Activated naive CD4-positive, alpha-beta T cell (primary cell): ENCODE measurements at regions not wholly inside any gene's neighbourhood (a gene's known extent, or its start where the extent isn't known, plus 50 kb on each side); places are given as distances from the start of the nearest gene placed in this dataset.
"Not testable (repeated sequence)": the region's sequence is repeated elsewhere in the genome, so short reads cannot be mapped to it uniquely, and the experiment has no call there.

Source experiments
- DNase-seq, 4 experiments: peaks; one replicate each; lab custom pipeline; 2025; lab: John Stamatoyannopoulos, UW

GRCh38 chr6:28623242-28623641 lies 97.6 kb downstream of the GPX5 start:
- DNase-seq = not testable (repeated sequence)

DNA sequence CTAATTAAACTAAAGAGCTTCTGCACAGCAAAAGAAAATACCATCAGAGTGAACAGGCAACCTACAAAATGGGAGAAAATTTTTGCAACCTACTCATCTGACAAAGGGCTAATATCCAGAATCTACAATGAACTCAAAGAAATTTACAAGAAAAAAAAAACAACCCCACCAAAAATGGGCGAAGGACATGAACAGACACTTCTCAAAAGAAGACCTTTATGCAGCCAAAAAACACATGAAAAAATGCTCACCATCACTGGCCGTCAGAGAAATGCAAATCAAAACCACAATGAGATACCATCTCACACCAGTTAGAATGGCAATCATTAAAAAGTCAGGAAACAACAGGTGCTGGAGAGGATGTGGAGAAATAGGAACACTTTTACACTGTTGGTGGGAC lies 100.7 kb downstream of the GPX5 start:
- not testable (repeated sequence) for DNase-seq

DNA sequence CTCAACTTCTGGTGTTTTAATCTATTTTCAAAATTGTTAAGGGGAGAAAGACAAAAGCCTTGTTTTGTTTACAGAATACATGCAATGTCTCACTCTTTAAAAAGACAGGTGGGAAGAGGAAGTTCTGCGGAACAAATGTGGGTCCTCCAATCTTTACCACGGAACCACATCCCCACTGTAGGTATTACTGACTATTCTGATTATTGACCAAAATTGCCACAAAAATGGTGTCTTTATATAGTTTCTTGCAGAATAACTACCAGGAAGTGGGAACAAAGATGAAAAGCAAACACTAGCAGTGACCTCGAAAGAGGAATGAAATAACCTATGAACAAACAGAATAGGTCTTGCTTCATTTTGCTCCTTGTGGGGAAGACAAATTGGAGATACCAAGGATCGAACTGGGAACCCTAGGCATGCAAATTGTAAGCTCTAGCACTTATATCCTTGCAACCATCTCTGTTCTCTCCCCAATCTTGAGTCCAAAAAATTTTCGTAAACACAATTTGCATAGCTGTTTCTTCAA lies 106.7 kb downstream of the GPX5 start:
- no peak for DNase-seq

GRCh38 chr6:28633445-28634215 lies 107.9 kb downstream of the GPX5 start:
- DNase-seq = no peak

GRCh38 chr6:28634411-28634760 lies 108.7 kb downstream of the GPX5 start:
- no peak for DNase-seq

GRCh38 chr6:28634761-28635546 lies 109.3 kb downstream of the GPX5 start:
- DNase-seq = no peak

DNA sequence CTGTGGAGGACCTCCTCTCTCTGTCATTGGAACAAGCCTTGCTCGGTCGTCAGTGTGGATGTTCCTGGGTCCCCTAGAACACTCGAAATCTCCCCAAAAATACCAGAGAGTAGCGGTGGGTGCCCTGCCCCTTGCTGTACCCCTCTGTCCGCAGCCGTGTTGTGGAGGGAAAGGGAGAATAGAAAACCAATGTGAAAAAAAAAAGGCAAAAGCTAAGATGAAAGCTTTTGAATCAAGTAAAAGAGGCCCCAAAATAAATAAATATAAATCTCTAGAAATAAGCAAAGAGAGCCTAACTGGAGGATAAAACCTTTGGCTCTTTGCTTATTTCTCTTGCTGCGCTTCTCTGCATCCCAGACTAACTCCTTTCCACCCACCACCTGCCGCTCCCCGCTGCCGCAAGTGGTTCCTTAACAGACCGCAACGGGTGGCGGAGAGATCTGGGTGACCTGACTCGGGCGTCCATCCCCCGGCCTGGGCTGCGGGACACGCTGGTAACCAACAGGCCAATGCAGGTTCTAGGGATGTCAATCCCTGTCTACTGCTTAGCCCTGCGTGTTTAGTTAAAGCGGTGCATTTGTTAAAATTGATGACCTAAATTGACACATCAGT lies 110.0 kb downstream of the GPX5 start:
- DNase-seq = no peak

DNA sequence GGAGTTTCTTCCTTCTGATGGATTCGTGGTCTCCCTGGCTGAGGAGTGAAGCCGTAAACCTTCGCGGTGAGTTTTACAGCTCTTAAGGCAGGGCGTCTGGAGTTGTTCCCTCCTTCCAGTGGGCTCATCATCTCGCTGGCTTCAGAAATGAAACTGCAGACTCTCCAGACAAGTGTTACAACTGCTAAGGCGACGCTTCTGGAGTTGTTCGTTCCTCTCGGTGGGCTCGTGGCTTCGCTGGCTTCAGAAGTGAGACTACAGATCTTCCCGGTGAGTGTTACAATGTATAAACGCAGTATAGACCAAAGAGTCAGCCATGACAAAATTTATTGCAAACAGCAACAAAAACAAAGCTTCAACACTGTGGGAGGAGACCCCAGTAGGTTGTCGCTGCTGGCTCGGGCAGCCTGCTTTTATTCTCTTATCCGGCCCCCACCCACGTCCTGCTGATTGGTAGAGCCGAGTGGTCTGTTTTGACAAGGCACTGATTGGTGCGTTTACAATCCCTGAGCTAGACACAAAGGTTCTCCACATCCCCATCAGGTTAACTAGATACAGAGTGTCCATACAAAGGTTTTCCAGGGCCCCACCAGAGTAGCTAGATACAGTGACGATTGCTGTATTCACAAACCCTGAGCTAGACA lies 113.2 kb downstream of the GPX5 start:
- DNase-seq = no peak

- DNase-seq = not testable (repeated sequence)
Measured at GRCh38 chr6:28639445-28640290, 114.0 kb downstream of the GPX5 start.

DNA sequence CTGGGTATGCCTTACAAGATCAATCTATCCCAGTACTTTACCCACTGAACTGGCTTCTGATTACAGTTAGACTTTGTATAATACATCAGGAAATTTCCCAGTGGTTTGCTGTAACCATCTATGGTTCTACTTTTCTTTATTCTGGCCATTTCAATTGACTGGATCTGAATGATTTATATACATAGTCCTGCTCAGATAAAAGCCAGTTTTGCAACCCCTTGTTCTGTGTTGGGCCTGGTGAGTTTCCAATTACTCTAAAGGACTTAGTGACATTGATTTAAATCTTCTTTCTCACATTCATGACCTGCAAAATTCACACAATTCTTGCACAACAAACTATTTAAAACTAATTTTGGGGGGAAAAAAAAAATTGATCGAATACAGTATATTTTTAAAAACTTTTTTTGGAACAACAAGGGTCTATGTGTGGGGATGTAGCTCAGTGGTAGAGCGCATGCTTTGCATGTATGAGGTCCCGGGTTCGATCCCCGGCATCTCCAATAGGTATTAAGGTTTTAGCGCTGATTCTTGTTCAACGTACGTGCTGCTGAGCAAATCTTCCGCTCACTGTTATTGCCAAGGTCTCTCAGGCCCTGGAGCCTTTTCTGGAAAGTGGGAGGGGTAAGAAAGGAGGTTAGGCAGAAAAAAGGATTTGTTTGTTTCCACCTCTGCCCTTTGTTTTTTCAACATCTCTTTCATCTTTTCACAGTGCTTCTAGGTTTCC lies 117.5 kb downstream of the GPX5 start:
- peak in 1 of 4 experiments; percentile 17 for DNase-seq

DNA sequence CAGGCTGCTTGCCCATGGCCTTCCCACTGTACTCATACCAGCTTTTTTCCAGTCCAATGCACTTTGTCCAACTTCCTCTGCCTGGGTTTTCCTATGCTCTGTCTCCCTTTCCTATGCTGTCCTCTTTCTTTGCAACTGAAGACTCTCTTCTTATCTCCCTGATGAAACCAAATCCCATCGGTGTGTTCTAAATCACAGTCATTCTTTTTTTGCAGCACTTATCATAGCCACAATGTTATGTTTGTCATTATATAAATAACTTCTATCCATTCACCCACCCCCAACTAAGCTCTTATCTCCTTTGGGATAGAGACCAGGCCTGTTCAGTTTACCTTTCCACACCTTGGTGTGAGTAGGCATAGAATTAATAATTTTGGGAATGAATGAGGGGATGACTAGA lies 121.0 kb downstream of the GPX5 start:
- DNase-seq = no peak

GRCh38 chr6:28648035-28648877 lies 122.6 kb downstream of the GPX5 start:
- DNase-seq = peak in 2 of 4 experiments; percentile 7 to 8

- DNase-seq = no peak
Measured at GRCh38 chr6:28648878-28649375, 123.2 kb downstream of the GPX5 start.

- DNase-seq = no peak
Measured at GRCh38 chr6:28651161-28651560, 125.5 kb downstream of the GPX5 start.

DNA sequence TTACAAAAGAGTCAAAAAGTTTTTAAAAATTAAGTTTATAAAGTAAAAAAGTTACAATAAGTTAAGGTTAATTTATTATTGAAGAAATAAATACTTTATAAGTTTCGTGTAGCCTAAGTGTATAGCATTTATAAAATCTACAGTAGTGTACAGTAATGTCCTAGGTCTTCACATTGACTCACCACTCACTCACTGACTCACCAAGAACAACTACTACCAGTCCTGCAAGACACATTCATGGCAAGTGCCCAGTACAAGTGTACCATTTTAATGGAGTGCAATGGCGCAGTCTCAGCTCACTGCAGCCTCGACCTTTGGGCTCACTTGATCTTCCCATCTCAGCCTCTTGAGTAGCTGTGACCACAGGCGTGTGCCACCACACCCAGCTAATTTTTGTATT lies 128.2 kb downstream of the GPX5 start:
- DNase-seq = no peak

DNA sequence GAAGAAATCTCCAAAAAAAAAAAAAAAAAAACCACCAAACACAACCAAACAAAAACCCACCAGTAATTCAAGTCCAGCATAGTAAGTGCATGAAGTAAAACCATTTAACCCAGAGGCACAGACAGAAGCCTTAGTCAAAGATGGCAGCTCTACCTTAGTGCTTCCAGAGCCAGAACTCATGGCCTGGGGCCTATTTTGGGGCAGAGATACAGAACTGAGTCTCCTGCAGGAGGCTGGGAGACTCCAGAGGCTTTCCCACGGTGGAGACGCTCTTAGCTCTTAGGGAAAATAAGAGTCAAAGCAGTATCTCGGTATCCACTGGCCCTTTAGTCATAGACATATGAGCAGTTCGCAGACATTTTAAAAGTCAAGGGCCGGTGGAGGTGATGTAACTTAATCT lies 129.5 kb downstream of the GPX5 start:
- DNase-seq = no peak

DNA sequence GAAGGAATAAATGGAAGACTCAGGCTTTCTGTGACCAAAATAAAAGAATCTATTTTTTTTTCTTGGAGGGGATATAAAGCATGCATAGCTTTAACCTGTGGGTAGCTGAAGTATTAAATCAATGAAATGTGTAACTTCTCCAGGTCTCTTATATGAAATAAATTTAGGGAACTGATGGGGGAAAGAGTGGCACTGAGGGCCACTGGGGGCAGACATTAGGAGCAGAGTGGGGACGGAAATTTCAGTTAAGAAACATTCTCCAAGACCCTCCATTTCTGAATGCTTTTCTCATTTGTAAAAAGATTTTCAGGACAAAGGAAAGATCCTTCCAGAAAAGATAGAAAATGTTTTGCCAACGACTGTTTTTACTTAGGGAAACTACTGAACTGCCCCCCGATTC lies 131.0 kb downstream of the GPX5 start:
- DNase-seq = no peak

GRCh38 chr6:28657381-28657768 lies 131.7 kb downstream of the GPX5 start:
- DNase-seq = no peak

DNA sequence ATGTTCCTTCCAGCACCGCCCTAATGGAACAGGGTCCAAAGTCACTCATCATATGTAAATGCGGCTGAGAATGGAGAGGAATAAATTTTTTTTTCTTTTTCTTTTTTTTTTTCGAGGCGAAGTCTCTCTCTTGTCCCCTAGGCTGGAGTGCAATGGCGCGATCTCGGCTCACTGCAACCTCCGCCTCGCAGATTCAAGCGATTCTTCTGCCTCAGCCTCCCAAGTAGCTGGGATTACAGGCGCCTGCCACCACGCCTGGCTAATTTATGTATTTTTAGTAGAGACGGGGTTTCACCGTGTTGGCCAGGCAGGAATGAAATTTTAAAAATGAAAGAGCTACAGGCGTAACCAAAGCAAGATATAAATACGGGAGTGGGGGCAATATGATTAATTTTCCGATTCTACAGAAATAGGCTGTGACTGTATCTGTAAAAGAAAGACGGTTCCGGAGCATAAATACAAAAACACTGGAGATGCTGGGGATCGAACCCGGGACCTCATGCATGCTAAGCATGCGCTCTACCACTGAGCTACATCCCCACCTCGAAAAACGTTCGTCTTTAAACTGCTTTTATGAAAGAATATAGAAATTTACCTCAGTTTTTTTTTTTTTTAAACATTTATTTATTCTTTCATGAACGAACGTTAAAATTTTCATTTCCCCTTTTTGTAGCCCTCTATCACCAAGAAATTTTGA lies 132.2 kb downstream of the GPX5 start:
- DNase-seq = peak in 2 of 4 experiments; percentile 7 to 40
